Endothelial cell of umbilical vein (primary cell): ENCODE measurements at regions not wholly inside any gene's neighbourhood (a gene's known extent, or its start where the extent isn't known, plus 50 kb on each side); places are given as distances from the start of the nearest gene placed in this dataset.

Experiments
- EZH2 ChIP-seq: IDR thresholded peaks from 2 replicates; pipeline ENCODE4 v1.6.1; 2012; ENCODE audit warnings: borderline replicate concordance, low read depth, mild to moderate bottlenecking, moderate library complexity, low read length, inconsistent platforms; ENCODE audit not compliant: severe bottlenecking
- MYC ChIP-seq: IDR thresholded peaks from one replicate; pipeline ENCODE4 v1.6.1; 2011; ENCODE audit warnings: mild to moderate bottlenecking, low read depth, low read length
- POLR2A ChIP-seq: IDR thresholded peaks from 2 replicates; pipeline ENCODE4 v1.6.1; 2012; ENCODE audit warnings: low read depth, mild to moderate bottlenecking, control low read depth, low read length
- POLR2AphosphoS5 ChIP-seq: IDR thresholded peaks from 2 replicates; pipeline ENCODE4 v1.6.1; 2012; ENCODE audit warnings: low read depth, mild to moderate bottlenecking, control low read depth, low read length, moderate library complexity; ENCODE audit not compliant: insufficient read depth
- TF ChIP-seq, protein P1 (sequence below), 2 donors: IDR thresholded peaks; 1 replicate in 1 of 2; 2 replicates in 1 of 2; pipeline ENCODE4 v1.5.1; 2011; ENCODE audit warnings: low read length in 2 of 2, mild to moderate bottlenecking in 2 of 2, moderate library complexity in 2 of 2, control low read depth in 1 of 2, inconsistent platforms in 1 of 2, low read depth in 1 of 2; ENCODE audit not compliant: insufficient read depth in 1 of 2; ENCODE audit errors: extremely low read depth in 1 of 2
- TF ChIP-seq, protein P2 (sequence below): IDR thresholded peaks from 2 replicates; pipeline ENCODE4 v1.6.1; 2011; ENCODE audit not compliant: insufficient read depth, insufficient read length

DNA sequence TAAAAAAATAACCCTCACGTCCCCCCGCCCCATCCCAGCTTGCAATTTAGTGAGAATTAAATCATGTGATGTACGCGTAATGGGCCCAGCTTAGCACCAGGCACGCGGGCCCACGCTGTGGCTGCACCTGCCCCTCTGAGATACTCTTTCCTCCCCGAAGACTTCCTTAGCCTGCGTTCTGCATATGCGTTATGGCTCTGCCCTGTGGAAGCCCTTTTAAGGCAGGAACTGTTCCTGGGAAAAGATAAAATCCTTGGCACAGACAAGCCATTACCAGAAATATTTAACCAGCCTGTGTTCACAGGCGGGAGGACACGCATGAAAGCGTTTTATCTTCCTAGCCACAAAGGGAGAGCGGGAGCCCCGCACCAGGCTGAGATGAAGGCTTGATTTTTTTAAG is 311.0 kb downstream of the LRFN2 start:
- TF ChIP-seq, protein P1, sequence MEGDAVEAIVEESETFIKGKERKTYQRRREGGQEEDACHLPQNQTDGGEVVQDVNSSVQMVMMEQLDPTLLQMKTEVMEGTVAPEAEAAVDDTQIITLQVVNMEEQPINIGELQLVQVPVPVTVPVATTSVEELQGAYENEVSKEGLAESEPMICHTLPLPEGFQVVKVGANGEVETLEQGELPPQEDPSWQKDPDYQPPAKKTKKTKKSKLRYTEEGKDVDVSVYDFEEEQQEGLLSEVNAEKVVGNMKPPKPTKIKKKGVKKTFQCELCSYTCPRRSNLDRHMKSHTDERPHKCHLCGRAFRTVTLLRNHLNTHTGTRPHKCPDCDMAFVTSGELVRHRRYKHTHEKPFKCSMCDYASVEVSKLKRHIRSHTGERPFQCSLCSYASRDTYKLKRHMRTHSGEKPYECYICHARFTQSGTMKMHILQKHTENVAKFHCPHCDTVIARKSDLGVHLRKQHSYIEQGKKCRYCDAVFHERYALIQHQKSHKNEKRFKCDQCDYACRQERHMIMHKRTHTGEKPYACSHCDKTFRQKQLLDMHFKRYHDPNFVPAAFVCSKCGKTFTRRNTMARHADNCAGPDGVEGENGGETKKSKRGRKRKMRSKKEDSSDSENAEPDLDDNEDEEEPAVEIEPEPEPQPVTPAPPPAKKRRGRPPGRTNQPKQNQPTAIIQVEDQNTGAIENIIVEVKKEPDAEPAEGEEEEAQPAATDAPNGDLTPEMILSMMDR (IDR thresholded peaks at IDR 0.05; ENCODE audit: extremely low read depth in 1 of 2, insufficient read depth in 1 of 2, low read depth in 1 of 2, low read length in 2 of 2): no peak
- TF ChIP-seq POLR2A (no peak), POLR2AphosphoS5 (no peak), MYC (no peak), EZH2 (no peak)
- TF ChIP-seq, protein P2, sequence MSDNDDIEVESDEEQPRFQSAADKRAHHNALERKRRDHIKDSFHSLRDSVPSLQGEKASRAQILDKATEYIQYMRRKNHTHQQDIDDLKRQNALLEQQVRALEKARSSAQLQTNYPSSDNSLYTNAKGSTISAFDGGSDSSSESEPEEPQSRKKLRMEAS: no peak
